Hematopoietic multipotent progenitor cell treated with erythropoietin and hydrocortisone succinate and interleukin-3 and kit ligand, for 4 days (in vitro differentiated cells): ENCODE measurements at regions not wholly inside any gene's neighbourhood (a gene's known extent, or its start where the extent isn't known, plus 50 kb on each side); places are given as distances from the start of the nearest gene placed in this dataset.
"Not testable (repeated sequence)": the region's sequence is repeated elsewhere in the genome, so short reads cannot be mapped to it uniquely, and the experiment has no call there.

ENCODE experiments used
- DNase-seq: peaks from one replicate; pipeline ENCODE4 v3.0.0-alpha.2; 2015

- DNase-seq, result no peak
These were observed 321.2 kb upstream of the CCNH start for GRCh38 chr5:87733897-87734296.

GRCh38 chr5:87732875-87733768, 320.4 kb upstream of the CCNH start:
- no peak for DNase-seq

- no peak for DNase-seq
These were observed 317.1 kb upstream of the CCNH start for GRCh38 chr5:87729781-87730180.

- DNase-seq, result no peak
These were observed 309.6 kb upstream of the CCNH start for GRCh38 chr5:87722286-87722685.

- not testable (repeated sequence) for DNase-seq
These were observed 305.6 kb upstream of the CCNH start for GRCh38 chr5:87718224-87718925.

- DNase-seq, result no peak
These were observed 305.0 kb upstream of the CCNH start for GRCh38 chr5:87717761-87718160.

GRCh38 chr5:87705876-87706275, 293.1 kb upstream of the CCNH start:
- DNase-seq, result no peak

- no peak for DNase-seq
These were observed 274.2 kb upstream of the CCNH start for GRCh38 chr5:87686975-87687374.

GRCh38 chr5:87686018-87686417, 273.3 kb upstream of the CCNH start:
- DNase-seq, result no peak

GRCh38 chr5:87674235-87674634, 261.5 kb upstream of the CCNH start:
- DNase-seq, result no peak

GRCh38 chr5:87671146-87671545, 258.4 kb upstream of the CCNH start:
- no peak for DNase-seq

- DNase-seq, result no peak
These were observed 252.4 kb upstream of the CCNH start for GRCh38 chr5:87665166-87665565.

GRCh38 chr5:87661784-87662566, 249.2 kb upstream of the CCNH start:
- DNase-seq, result no peak

GRCh38 chr5:87653242-87653641, 240.5 kb upstream of the CCNH start:
- DNase-seq, result no peak

GRCh38 chr5:87650284-87650683, 237.6 kb upstream of the CCNH start:
- DNase-seq, result no peak

- no peak for DNase-seq
These were observed 236.7 kb upstream of the CCNH start for GRCh38 chr5:87649455-87649854.

GRCh38 chr5:87645224-87645623, 232.5 kb upstream of the CCNH start:
- DNase-seq, result no peak

- DNase-seq, result no peak
These were observed 228.2 kb upstream of the CCNH start for GRCh38 chr5:87640902-87641301.

GRCh38 chr5:87627363-87627762, 214.6 kb upstream of the CCNH start:
- no peak for DNase-seq

GRCh38 chr5:87608385-87608784, 195.7 kb upstream of the CCNH start:
- no peak for DNase-seq

GRCh38 chr5:87605663-87606062, 192.9 kb upstream of the CCNH start:
- DNase-seq, result no peak

GRCh38 chr5:87599778-87600177, 187.0 kb upstream of the CCNH start:
- DNase-seq, result no peak

GRCh38 chr5:87598460-87598859, 185.7 kb upstream of the CCNH start:
- no peak for DNase-seq

GRCh38 chr5:87594566-87594965, 181.8 kb upstream of the CCNH start:
- no peak for DNase-seq
